Ecto neural progenitor cell (in vitro differentiated cells): ENCODE measurements at regions not wholly inside any gene's neighbourhood (a gene's known extent, or its start where the extent isn't known, plus 50 kb on each side); places are given as distances from the start of the nearest gene placed in this dataset.

Experiments used
- DNase-seq: peaks from one replicate; pipeline ENCODE4 v3.0.0-alpha.2; 2018; ENCODE audit warnings: low spot score

DNA sequence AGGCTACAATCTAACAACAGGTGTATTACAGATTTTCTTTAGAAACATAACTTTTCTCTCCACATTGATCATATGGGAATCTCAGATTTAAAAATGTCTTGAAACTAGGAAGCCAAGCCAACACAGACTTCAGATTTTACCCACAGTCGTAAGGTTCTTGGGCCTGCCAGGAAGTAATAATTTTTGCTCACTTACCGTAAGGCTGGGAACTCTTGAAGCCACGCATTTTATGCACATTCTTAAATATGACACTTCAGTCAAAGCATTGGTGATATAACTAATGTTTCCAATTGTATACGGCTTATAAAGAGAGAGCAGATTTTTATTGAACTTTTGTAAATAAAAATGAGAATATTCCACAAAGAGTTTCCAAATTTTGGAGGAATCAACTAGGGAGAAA lies 328.9 kb upstream of the TRPC7 start:
- no peak for DNase-seq

GRCh38 chr5:136689552-136689951 lies 324.2 kb upstream of the TRPC7 start:
- DNase-seq, result no peak

DNA sequence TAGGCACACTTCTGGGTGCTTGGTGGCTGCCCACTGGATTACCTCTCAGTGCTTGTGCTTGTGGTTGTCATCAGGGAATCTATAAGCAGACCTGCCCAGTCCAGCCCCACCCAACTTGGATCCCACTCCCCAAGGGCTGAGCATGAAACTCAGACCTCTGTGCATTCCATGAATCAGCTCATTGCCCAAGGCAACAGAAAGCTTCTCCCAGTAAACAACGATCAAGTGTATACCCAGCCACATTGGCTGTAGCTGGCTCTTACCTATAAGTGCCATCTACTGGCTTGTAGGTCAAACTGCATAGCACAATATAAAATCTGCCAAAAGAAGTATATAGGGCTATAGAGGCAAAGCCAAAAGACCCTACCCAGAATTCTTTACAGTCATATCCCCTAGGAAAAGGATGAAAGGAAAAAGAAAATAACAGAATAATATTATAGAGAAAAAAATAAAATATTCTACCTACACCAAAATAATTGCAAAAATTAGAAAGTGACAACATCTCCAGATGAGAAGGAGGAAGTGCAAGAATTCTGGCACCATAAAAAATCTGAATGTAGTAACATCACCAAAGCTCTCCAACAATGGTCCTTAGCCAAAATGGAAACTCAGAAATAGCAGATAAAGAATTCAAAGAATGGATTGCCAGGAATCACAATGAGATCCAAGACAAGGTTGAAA lies 321.0 kb upstream of the TRPC7 start:
- DNase-seq, result no peak

- no peak for DNase-seq
Observed at GRCh38 chr5:136682986-136683385, 317.6 kb upstream of the TRPC7 start.

- no peak for DNase-seq
Observed at GRCh38 chr5:136679233-136679632, 313.9 kb upstream of the TRPC7 start.

- DNase-seq, result no peak
Observed at GRCh38 chr5:136677217-136677616, 311.9 kb upstream of the TRPC7 start.

DNA sequence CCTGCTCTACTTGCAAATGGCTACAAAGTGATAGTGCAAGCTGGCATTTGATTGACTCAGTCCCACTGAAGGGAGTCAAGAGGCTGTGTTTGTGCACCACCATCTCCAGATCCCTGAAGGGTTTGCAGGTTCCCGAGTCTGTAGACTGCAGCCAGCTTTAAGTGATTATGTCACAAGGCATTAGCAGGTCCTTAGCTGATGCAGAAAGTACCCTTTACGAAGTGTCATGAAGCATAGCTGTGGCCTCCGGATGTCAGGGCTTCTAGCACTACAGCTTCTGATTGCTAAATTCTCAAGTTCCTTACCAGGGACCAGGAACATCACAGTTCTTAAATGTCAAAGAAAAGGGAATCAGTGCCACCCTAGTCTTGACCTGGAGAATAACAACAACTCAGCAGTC lies 311.3 kb upstream of the TRPC7 start:
- DNase-seq, result no peak

GRCh38 chr5:136675769-136676168 lies 310.4 kb upstream of the TRPC7 start:
- DNase-seq, result no peak

GRCh38 chr5:136674178-136674577 lies 308.8 kb upstream of the TRPC7 start:
- no peak for DNase-seq

DNA sequence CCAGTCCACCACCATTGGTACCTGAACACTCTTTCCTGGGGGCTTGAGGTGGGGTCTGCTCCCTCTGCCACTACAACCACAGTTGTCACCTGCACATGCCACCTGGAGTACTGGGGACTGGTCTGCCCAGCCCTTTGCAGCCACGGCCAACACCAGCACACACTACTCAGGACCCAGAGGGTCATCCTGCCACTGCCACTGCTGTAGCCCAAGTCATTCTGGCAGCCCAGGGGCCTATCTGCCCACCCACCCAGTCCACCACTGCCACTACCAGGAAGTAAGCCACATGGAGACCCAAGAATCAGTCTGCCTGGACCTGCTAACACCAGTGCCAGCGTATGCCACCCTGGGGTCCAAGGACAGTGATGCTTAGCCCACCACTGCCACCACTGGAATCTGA lies 302.4 kb upstream of the TRPC7 start:
- DNase-seq, result no peak

DNA sequence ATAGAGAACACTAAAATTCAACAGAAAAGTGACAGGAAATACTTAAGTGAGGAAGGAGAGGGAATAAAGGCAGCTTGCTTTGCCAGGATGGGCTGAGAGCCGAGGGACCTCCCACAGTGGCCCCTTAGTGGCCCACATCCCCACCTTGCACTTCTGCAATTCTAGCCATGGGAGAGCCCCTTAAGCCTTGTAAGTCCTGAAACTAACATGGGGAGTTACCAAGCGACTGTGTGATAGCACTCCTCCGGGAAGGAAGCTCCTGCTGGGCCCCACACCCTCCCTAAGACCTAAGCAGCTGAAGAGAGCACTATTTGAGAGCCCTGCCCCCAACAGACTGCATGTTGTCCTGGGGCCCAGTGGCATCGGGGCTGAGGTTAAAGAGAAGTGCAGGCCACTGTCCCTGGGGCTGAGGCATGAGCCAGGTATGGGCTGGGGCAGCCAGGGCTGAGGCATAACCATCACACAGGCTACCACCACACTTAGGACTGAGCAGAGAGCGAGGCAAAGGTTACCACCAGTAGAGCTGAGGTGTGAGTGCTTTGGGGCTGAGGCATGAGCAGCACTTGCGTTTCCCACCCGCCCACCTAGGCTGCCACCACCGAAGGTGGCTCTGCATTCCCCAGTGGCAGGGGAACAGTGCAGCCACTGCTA lies 301.8 kb upstream of the TRPC7 start:
- no peak for DNase-seq

- no peak for DNase-seq
Observed at GRCh38 chr5:136665331-136665730, 300.0 kb upstream of the TRPC7 start.

GRCh38 chr5:136661026-136661425 lies 295.7 kb upstream of the TRPC7 start:
- no peak for DNase-seq

DNA sequence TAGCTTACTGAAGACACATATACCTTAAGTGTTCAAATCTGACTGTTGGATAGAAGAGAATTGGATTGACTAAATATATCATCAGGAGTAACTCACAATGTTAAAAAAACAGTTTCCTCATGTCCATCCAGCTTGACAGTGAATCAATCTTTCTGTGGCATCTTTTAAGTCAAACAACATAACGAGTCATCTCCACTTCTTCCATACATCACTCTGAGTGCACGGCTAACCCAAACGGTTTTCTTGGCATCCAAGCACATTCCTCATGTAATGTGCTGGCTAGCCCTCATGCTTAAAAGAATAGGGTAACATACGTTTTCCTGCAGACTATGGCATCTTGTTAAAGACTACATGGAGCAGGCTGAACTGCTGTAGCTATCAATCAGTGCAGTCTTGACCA lies 291.5 kb upstream of the TRPC7 start:
- DNase-seq, result no peak

GRCh38 chr5:136655468-136655867 lies 290.1 kb upstream of the TRPC7 start:
- DNase-seq, result no peak

DNA sequence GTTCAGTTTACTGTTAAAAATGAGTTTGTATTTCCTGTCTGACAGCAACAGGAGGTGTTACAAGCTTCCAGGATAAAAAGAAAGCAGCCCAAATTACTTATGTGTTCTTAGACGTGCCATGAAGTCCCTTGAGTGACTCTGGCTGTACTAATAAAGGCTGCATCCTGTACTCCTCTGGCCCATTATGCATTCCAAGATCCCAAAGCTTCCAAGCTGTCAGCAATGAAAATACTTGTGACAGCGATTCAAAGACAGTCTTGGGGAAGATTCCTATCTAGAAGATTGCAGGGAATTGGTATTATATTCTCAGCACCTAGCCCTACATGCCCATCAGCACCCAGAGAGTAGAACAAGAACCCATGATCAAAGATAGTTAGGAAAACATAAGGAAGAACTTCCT lies 281.6 kb upstream of the TRPC7 start:
- DNase-seq, result no peak

GRCh38 chr5:136642976-136643375 lies 277.6 kb upstream of the TRPC7 start:
- DNase-seq, result no peak

DNA sequence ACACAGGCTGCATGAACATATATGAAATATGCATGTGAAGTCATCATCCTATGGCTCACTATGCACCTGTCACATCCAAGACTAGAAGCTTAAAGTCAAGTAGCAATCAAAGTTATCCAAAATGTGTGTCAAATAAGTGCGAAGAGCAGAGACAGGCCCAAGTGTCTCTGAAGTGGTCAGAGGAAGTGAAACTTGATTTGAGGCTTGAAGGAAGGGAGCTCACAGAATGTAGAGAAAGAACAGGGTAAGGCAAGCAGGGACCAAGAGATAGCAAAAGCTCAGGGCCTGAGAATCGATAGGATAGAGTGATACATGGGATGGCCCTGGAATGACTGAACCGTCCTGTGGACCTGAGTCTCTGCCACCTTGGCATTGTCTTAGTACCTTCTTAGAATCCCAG lies 274.3 kb upstream of the TRPC7 start:
- DNase-seq, result no peak

DNA sequence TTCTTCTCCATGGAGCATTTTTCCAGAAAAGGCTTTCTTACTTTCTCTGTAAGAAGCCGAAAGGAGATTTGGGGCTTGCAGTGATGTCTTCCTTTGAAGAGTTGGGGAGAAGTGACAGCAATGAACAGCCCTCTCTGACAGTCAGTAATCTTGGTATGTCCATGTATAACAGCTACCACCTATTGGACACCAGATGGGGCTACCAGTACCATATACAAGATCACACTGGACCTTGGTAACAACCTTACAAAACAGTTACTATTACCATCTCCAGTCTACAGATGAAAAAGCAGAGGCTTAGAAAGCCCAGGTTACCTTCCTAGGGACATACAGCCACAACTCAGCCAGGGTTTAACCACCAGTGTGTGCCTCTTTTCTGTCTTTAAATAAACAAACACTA lies 272.7 kb upstream of the TRPC7 start:
- no peak for DNase-seq

- no peak for DNase-seq
Observed at GRCh38 chr5:136636001-136636400, 270.7 kb upstream of the TRPC7 start.

GRCh38 chr5:136631186-136631585 lies 265.8 kb upstream of the TRPC7 start:
- DNase-seq, result no peak

GRCh38 chr5:136629125-136629792 lies 263.9 kb upstream of the TRPC7 start:
- DNase-seq, result no peak

GRCh38 chr5:136626531-136626930 lies 261.2 kb upstream of the TRPC7 start:
- no peak for DNase-seq

GRCh38 chr5:136622747-136623146 lies 257.4 kb upstream of the TRPC7 start:
- no peak for DNase-seq
